ENCODE measurements at regions not wholly inside any gene's neighbourhood (a gene's known extent, or its start where the extent isn't known, plus 50 kb on each side); places are given as distances from the start of the nearest gene placed in this dataset.

DNA sequence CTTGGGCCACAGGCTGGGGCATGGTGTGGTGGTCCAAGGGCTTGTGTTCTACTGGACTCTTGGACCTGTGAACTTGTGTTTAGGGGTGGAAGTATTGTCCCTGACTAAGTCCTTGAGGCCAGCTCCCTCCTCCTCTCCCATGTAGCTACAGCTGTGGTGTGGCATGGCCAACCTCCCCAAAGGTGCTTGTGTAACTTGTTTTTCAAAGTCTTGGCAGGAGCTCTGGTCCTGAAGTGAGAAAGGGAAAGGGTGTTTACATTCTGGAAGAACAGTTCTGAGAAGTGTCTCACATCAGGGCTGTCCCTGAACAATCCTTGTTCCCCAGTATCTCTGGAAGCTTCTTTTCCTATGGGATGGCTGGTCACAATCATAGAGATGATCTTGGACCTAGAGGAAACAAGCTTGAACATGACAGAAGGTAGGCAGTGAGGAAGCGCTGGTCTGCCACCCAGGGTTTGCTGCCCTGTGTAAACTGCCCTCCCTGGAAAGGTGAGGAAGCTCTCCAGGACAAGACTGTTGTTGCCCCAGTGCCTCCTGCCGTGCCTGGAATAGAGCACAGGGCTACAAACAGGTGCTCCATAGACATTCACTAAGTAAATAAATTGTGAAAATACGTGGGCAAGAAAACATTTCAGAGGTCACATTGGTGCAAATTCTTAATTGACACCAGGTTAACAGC is 64.6 kb upstream of the KLF9 start:
- no peaks in the 10 kb centered on the region for H3K27me3 Mint-ChIP-seq
- H3K36me3 Mint-ChIP-seq (ENCODE audit: low read depth) = no peaks in the 10 kb centered on the region
- H3K9me3 Mint-ChIP-seq = no peaks in the 10 kb centered on the region
- no peak for DNase-seq
- H3K4me1 Mint-ChIP-seq (ENCODE audit: low read depth) = peaks cover 5% of the 10 kb centered on the region
- no peak overlapping the region for H3K4me3 Mint-ChIP-seq
- H3K27ac Mint-ChIP-seq = no peak overlapping the region

GRCh38 chr9:70477907-70478480 is 63.5 kb upstream of the KLF9 start:
- H3K4me1 Mint-ChIP-seq (ENCODE audit: low read depth) = no peaks in the 10 kb centered on the region

DNA sequence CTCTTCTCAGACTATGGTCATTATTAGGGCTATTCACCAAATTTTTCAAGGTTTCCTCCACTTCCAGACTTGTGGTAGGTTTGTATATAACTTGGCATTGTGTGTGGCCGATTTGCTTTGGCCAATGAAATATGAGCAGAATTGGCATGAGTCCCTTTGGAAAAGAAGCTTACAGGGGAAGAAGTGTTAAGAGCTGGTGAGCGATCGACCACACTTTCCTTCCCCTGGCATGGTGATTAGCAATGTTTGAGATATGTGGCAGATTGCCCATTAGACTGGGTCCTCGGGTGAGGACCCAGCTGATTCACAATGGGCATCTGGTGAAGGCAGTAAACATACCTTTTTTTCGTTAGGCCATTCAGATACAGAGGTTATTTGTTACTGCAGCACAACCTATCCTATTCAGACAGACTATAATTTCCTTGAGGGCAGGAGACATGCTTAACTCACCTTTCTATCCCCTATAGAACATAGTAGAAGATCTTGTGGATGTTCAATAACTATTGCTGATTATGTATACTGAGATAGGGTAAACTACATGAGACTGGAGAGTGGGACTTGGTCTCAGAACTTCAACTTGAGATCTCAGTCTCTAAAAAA is 62.8 kb upstream of the KLF9 start:
- Mint-ChIP-seq H3K4me1 (ENCODE audit: low read depth) (no peaks in the 10 kb centered on the region), H3K27ac (no peak overlapping the region), H3K4me3 (no peak overlapping the region), H3K36me3 (ENCODE audit: low read depth) (no peaks in the 10 kb centered on the region), H3K27me3 (no peaks in the 10 kb centered on the region), H3K9me3 (no peaks in the 10 kb centered on the region)
- no peak for DNase-seq

More at GRCh38 chr9:70477907-70478480, 63.5 kb upstream of the KLF9 start:
- no peak for DNase-seq
- Mint-ChIP-seq H3K27ac (no peak overlapping the region), H3K36me3 (ENCODE audit: low read depth) (no peaks in the 10 kb centered on the region), H3K4me3 (no peak overlapping the region), H3K9me3 (no peaks in the 10 kb centered on the region), H3K27me3 (no peaks in the 10 kb centered on the region)

GRCh38 chr9:70475211-70475610 is 60.8 kb upstream of the KLF9 start:
- no peaks in the 10 kb centered on the region for H3K27me3 Mint-ChIP-seq
- peaks cover 12% of the 10 kb centered on the region for H3K4me1 Mint-ChIP-seq (ENCODE audit: low read depth)
- no peak for DNase-seq

GRCh38 chr9:70474413-70474812 is 60.0 kb upstream of the KLF9 start:
- no peak for DNase-seq
- Mint-ChIP-seq H3K27me3 (no peaks in the 10 kb centered on the region), H3K4me1 (ENCODE audit: low read depth) (peaks cover 19% of the 10 kb centered on the region), H3K4me3 (no peak overlapping the region), H3K27ac (no peak overlapping the region), H3K36me3 (ENCODE audit: low read depth) (no peaks in the 10 kb centered on the region), H3K9me3 (no peaks in the 10 kb centered on the region)

More at GRCh38 chr9:70475211-70475610, 60.8 kb upstream of the KLF9 start:
- H3K4me3 Mint-ChIP-seq = no peak overlapping the region
- no peaks in the 10 kb centered on the region for H3K36me3 Mint-ChIP-seq (ENCODE audit: low read depth)
- no peak overlapping the region for H3K27ac Mint-ChIP-seq
- H3K9me3 Mint-ChIP-seq = no peaks in the 10 kb centered on the region

DNA sequence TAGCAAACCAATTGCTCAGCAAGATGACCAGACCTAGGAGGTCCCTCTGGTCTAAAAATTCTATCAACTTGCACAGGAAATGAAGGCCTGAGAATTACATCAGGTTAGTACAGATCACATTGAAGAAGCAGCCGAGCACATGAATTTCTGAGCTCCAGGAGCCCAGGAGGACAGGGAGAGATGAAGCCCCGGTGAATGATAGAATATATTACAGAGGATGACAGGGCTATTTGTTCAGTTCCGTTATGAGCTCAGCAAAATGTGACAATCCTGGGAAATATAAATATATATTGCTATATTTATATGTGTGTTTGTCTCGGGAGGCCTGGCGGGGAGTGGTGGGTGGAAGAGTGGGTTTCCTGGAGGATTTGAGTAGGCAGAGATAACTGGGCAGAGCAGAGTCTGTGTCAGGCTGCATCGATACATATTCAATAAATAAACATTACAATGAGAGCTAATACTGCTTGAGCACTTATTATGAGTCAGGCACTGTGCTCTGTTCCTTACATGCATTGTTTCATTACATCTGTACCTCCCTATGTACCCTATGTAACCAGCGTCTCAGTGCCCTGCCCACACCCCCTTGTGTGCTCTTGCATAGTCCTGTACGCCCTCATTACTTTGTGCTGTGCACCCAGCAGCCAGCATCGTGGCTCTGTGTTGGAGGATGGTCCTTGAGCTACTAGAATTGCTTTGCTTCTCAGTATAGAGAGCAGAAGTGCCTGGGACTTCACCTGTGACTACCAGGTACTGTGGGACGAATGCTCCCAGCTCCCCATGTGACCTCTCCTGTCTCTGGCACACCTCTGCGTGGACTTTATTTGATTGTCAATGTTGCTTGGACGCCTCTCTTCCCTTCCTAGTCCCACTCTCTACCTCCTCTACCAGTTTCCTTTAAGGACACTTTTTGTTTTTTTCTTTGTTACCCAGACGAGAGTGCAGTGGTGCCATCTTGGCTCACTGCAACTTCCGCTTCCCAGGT is 58.1 kb upstream of the KLF9 start:
- no peak overlapping the region for H3K4me3 Mint-ChIP-seq
- no peaks in the 10 kb centered on the region for H3K36me3 Mint-ChIP-seq (ENCODE audit: low read depth)
- peaks cover 36% of the 10 kb centered on the region for H3K4me1 Mint-ChIP-seq (ENCODE audit: low read depth)
- no peaks in the 10 kb centered on the region for H3K27me3 Mint-ChIP-seq
- H3K9me3 Mint-ChIP-seq = no peaks in the 10 kb centered on the region
- no peak overlapping the region for H3K27ac Mint-ChIP-seq
- no peak for DNase-seq

DNA sequence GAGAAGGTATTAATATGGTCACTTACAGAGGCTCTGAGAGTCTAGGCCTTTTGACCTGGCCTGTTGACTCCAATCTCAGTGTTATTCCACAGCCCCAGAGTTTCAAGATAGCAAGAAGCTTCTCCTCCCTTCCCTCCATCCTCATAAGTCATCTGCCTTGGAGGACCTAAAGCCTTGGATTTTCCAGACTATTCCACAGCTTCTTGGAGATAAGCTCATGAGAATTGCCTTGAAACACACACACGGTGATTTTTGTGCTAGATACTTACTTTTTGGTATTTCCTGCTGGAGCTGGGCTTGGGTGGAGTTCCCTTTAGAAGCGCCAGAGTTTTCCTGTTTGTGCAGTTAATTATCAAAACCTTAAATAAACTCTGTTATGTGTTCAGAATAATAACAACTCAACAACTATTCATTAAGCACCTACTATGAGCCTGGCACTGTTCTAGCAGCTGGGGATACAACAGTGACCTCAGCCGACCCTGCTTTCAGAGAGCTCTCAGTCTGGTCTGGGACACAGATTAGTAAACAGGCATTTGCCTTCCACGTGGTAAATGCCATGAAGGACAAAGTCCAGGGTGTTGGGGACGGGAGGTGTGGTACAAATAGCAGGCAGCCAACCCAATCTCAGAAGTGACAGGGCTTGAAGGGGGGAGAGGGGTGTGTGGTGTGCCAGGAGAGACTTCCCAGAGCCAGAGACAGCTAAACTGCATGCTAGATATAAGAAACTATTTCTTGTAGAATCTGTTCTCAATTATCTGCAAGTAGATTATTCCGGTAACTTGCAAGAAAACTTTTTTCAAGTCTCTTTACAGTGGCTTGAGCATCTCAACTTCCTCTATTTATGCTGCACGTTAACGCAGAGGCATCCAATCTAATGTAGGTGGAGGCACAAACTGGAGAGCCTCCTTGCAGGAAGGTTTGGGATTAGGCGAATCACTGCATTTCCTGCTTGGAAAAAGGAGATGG is 55.9 kb upstream of the KLF9 start:
- DNase-seq = no peak
- Mint-ChIP-seq H3K36me3 (ENCODE audit: low read depth) (no peaks in the 10 kb centered on the region), H3K27me3 (no peaks in the 10 kb centered on the region), H3K4me1 (ENCODE audit: low read depth) (peaks cover 55% of the 10 kb centered on the region), H3K9me3 (no peaks in the 10 kb centered on the region), H3K27ac (no peak overlapping the region), H3K4me3 (no peak overlapping the region)

DNA sequence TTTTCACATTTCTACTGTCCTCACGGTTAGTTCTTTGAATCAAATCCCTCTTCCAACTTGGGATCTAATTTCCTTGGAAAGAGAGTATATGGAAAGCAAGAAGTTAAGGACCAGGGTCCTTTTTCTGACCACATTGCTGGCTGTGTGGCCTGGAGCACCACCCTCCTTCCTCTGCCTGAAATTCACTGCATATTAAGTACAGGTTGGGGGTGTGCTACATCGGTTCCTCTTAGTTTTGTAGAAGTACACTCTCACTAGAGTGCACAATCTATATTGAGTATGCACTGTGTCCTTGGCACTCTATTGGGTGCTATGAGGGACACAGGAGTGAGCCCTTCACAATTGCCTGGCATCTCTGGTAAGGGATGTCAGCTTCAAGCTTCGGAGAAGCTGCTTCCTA is 53.8 kb upstream of the KLF9 start:
- Mint-ChIP-seq H3K4me1 (ENCODE audit: low read depth) (peaks cover 57% of the 10 kb centered on the region), H3K36me3 (ENCODE audit: low read depth) (no peaks in the 10 kb centered on the region), H3K9me3 (no peaks in the 10 kb centered on the region), H3K27me3 (no peaks in the 10 kb centered on the region), H3K4me3 (no peak overlapping the region), H3K27ac (peak overlapping the region; percentile 47)
- no peak for DNase-seq

DNA sequence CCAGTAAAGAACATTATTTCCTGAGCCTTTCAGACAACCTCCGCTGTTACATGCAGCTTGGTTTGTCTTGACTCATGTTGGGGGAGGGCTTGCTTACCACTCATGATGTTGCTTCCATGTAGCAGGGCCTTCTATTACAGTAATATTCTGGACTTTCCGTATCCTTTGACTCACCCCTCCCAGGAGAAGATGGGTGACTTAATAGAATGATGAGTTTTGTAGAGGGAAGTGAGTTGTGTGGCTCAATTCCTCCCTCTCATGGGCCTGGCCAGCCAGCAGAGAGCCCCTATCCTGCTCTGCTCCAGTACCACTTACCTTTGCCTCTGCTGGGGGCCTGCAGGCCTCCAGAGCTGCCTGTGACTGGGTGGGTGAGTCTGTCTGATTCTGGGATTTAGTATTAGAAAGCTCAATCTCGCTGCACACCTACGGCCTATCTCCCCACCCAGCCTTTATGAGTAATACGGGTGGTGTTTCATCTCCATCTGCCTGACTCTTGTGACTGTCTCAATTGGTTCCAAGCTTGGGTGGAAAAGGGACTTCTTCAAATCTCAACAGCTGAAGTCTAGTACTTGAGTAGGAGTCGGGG is 52.6 kb upstream of the KLF9 start:
- no peaks in the 10 kb centered on the region for H3K9me3 Mint-ChIP-seq
- H3K4me1 Mint-ChIP-seq (ENCODE audit: low read depth) = peaks cover 56% of the 10 kb centered on the region
- peak; percentile 61 for DNase-seq
- H3K4me3 Mint-ChIP-seq = no peak overlapping the region
- no peaks in the 10 kb centered on the region for H3K36me3 Mint-ChIP-seq (ENCODE audit: low read depth)
- peak overlapping the region; percentile 90 for H3K27ac Mint-ChIP-seq
- H3K27me3 Mint-ChIP-seq = no peaks in the 10 kb centered on the region

DNA sequence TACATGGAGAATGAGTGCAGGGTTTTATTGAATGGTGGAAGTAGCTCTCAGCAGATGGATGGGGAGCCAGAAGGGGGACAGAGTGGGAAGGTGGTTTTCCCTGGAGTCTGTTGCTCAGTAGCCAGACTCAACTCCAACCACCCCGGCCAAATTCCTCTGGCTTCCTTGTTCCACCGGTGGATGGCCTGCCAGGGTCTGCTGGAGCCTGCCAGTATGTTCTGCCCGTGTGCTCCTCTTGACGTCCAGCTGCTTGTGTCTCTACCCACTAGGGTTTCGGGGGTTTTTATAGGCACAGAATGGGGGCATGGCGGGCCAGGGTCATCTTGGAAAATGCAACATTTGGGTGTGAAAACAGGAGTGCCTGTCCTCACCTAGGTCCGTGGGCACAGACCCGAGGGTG is 51.4 kb upstream of the KLF9 start:
- no peaks in the 10 kb centered on the region for H3K27me3 Mint-ChIP-seq
- H3K4me1 Mint-ChIP-seq (ENCODE audit: low read depth) = peaks cover 51% of the 10 kb centered on the region
- no peaks in the 10 kb centered on the region for H3K36me3 Mint-ChIP-seq (ENCODE audit: low read depth)
- H3K9me3 Mint-ChIP-seq = no peaks in the 10 kb centered on the region
- no peak overlapping the region for H3K4me3 Mint-ChIP-seq
- no peak for DNase-seq
- H3K27ac Mint-ChIP-seq = no peak overlapping the region

DNA sequence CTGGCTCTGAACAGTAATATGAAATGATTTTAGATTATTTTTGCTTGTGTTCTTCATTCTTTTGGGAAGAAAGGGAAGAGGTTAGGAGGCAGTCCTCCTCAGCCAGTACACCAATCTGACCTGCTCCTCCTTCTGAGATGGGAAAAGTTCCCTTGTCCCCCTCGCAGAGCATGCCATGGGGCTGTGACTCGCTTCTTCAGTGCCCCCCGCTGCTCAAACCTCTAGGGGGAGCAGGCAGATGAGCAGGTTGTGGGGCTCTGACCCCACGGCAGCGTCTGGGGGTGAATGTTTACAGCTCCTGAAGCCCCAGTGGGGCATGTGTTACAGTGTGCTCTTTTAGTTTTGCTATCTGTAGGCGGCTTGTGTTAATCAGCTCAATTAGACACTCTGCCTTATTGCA is 50.9 kb upstream of the KLF9 start:
- no peaks in the 10 kb centered on the region for H3K9me3 Mint-ChIP-seq
- H3K27ac Mint-ChIP-seq = no peak overlapping the region
- H3K36me3 Mint-ChIP-seq (ENCODE audit: low read depth) = no peaks in the 10 kb centered on the region
- H3K27me3 Mint-ChIP-seq = no peaks in the 10 kb centered on the region
- no peak for DNase-seq
- H3K4me3 Mint-ChIP-seq = no peak overlapping the region
- peaks cover 46% of the 10 kb centered on the region for H3K4me1 Mint-ChIP-seq (ENCODE audit: low read depth)

All from activated T-cell treated with anti-CD3 and anti-CD28 coated beads, Interleukin-2, amount 50 U/mL, for 24 hours (primary cell).